CD14-positive monocyte (primary cell): ENCODE measurements at regions not wholly inside any gene's neighbourhood (a gene's known extent, or its start where the extent isn't known, plus 50 kb on each side); places are given as distances from the start of the nearest gene placed in this dataset.

Experiments used
- DNase-seq, 3 donors: peaks; one replicate each; pipeline ENCODE4 v3.0.0-alpha.2; 2011 to 2022
- H2AFZ ChIP-seq: 2 replicates; pipeline ENCODE4 v1.6.0; 2012; ENCODE audit warnings: mild to moderate bottlenecking, low read depth, low read length, inconsistent platforms; ENCODE audit not compliant: insufficient read depth, poor library complexity, severe bottlenecking
- H3K27ac ChIP-seq, 2 donors: 1 replicate in 1 of 2; 2 replicates in 1 of 2; pipeline ENCODE4 v1.5.1; 2012 to 2013; ENCODE audit warnings: low read length in 2 of 2, control low read depth in 1 of 2, inconsistent platforms in 1 of 2, low read depth in 1 of 2, mild to moderate bottlenecking in 1 of 2
- H3K27me3 ChIP-seq, 2 donors: one replicate each; pipeline versions ENCODE4 v1.6.0 to v1.6.1; 2011 to 2013; ENCODE audit warnings: low read length in 2 of 2; ENCODE audit not compliant: control insufficient read depth in 2 of 2, insufficient read depth in 2 of 2
- H3K36me3 ChIP-seq, 2 donors: replicated peaks in 1 of 2; 1 replicate in 1 of 2; 2 replicates in 1 of 2; pipeline versions ENCODE4 v1.5.1 to v1.6.1; 2012 to 2013; ENCODE audit warnings: low read length in 2 of 2, control low read depth in 1 of 2, inconsistent platforms in 1 of 2, mild to moderate bottlenecking in 1 of 2; ENCODE audit not compliant: insufficient read depth in 2 of 2, control insufficient read depth in 1 of 2
- H3K4me1 ChIP-seq, 2 donors: 1 replicate in 1 of 2; 2 replicates in 1 of 2; pipeline versions ENCODE4 v1.5.1 to v1.6.1; 2012 to 2013; ENCODE audit warnings: low read length in 2 of 2, control low read depth in 1 of 2, inconsistent platforms in 1 of 2, mild to moderate bottlenecking in 1 of 2, moderate library complexity in 1 of 2; ENCODE audit not compliant: insufficient read depth in 2 of 2, control insufficient read depth in 1 of 2
- H3K4me2 ChIP-seq: replicated peaks from 2 replicates; pipeline ENCODE3; 2012; ENCODE audit warnings: low read length, moderate library complexity, mild to moderate bottlenecking; ENCODE audit not compliant: poor library complexity, severe bottlenecking; ENCODE audit errors: extremely low read depth
- H3K4me3 ChIP-seq, 3 experiments: fragments of 200-600 bp in 1 of 3; sonication (generic) in 1 of 3; replicated peaks in 1 of 3; 1 replicate in 2 of 3; 2 replicates in 1 of 3; pipeline ENCODE4 v1.5.1; 2011 to 2013; ENCODE audit warnings: low read length in 3 of 3, mild to moderate bottlenecking in 3 of 3, control low read depth in 2 of 3, low read depth in 2 of 3, inconsistent platforms in 1 of 3, moderate library complexity in 1 of 3
- H3K79me2 ChIP-seq: 2 replicates; pipeline ENCODE4 v1.6.0; 2012; ENCODE audit warnings: mild to moderate bottlenecking, control low read depth, inconsistent platforms, low read length, moderate library complexity; ENCODE audit not compliant: insufficient read depth
- H3K9ac ChIP-seq: 2 replicates; pipeline ENCODE4 v1.6.0; 2017; ENCODE audit warnings: low read length, mild to moderate bottlenecking; ENCODE audit not compliant: insufficient read depth, poor library complexity, severe bottlenecking
- H3K9me3 ChIP-seq, 2 donors: replicated peaks in 1 of 2; 1 replicate in 1 of 2; 2 replicates in 1 of 2; pipeline versions ENCODE4 v1.5.1 to v1.6.1; 2012 to 2013; ENCODE audit warnings: low read length in 2 of 2, control low read depth in 1 of 2; ENCODE audit not compliant: control insufficient read depth in 1 of 2, insufficient read depth in 1 of 2
- H4K20me1 ChIP-seq: 2 replicates; pipeline ENCODE4 v1.6.0; 2012; ENCODE audit warnings: mild to moderate bottlenecking, low read length, control low read depth, moderate library complexity; ENCODE audit not compliant: insufficient read depth
- H3K27ac Mint-ChIP-seq, 7 donors: one replicate each; pipeline ENCODE4 v1.8.0; 2020; ENCODE audit warnings: mild to moderate bottlenecking in 7 of 7, mixed read lengths in 7 of 7, moderate library complexity in 6 of 7, inconsistent platforms in 2 of 7
- H3K27me3 Mint-ChIP-seq, 3 donors: one replicate each; pipeline ENCODE4 v1.8.0; 2021 to 2022; ENCODE audit warnings: low read depth in 3 of 3, mild to moderate bottlenecking in 3 of 3, mixed read lengths in 3 of 3, moderate library complexity in 3 of 3, inconsistent platforms in 1 of 3
- H3K36me3 Mint-ChIP-seq, 2 donors: one replicate each; pipeline ENCODE4 v1.8.0; 2020; ENCODE audit warnings: mixed read lengths in 2 of 2, inconsistent platforms in 1 of 2, mild to moderate bottlenecking in 1 of 2
- H3K4me1 Mint-ChIP-seq: one replicate; pipeline ENCODE4 v1.8.0; 2020; ENCODE audit warnings: mild to moderate bottlenecking, mixed read lengths
- H3K4me3 Mint-ChIP-seq, 2 donors: one replicate each; pipeline ENCODE4 v1.8.0; 2020; ENCODE audit warnings: mild to moderate bottlenecking in 2 of 2, mixed read lengths in 2 of 2, moderate library complexity in 1 of 2
- H3K9me3 Mint-ChIP-seq, 7 donors: one replicate each; pipeline ENCODE4 v1.8.0; 2020 to 2022; ENCODE audit warnings: mixed read lengths in 7 of 7, mild to moderate bottlenecking in 6 of 7, moderate library complexity in 6 of 7, inconsistent platforms in 2 of 7
- WGBS: methylation state at CpG from one replicate; pipeline ENCODE4 v1.1.5; 2013; ENCODE audit warnings: missing lambda C conversion rate; ENCODE audit not compliant: insufficient coverage; 5-methylcytosine and 5-hydroxymethylcytosine counted together
- intact Hi-C, 2 donors: fragments of 100-400 bp; cut with micrococcal nuclease; formaldehyde crosslinking; loops; one replicate each; pipeline versions ENCODE4 v1.15.0 to v1.15.1; 2023
- TF ChIP-seq, protein P1 (sequence below): fragments of 200-600 bp; IDR thresholded peaks from one replicate; pipeline ENCODE4 v1.8.0; 2022; ENCODE audit warnings: antibody characterized with exemption, mild to moderate bottlenecking

DNA sequence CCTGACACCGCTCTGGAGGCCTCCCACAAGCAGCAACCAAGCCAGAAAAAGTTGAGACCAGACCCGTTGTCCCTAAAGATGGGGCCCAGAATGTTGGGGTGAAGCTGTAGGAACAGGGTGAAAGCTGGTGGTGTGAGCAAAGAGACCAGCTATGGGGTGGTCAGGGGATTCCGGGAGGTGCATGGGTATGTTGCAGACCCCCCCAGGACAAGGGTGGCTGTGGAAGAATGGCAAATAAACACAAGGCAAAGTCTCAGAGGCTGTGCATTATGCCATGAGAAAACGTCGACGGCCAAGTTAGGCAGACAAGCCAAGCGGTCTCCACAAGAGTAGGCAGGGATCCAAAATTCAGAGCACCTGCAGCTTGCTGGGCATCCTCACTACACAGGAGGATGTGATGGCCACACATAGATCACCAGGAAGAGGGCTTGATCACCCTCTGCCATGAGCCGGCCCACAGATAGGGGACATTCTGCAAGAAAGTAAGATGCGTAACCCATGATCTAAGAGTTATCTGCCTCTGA, 58.8 kb upstream of the KCNA1 start:
- Histone ChIP-seq H3K4me1 (no peaks in the 10 kb centered on the region), H3K36me3 (no peaks in the 10 kb centered on the region), H3K79me2 (no peaks in the 10 kb centered on the region), H3K9me3 (no peaks in the 10 kb centered on the region), H2AFZ (no peak overlapping the region), H3K27ac (no peak overlapping the region), H4K20me1 (no peaks in the 10 kb centered on the region), H3K9ac (no peak overlapping the region), H3K4me2 (no peak overlapping the region), H3K4me3 (no peak overlapping the region), H3K27me3 (no peaks in the 10 kb centered on the region)
- intact Hi-C loops, result loop anchor here in 1 of 2 donors (10.0 kb wide), 1 partner anchor 234 kb away; no protein-coding TSS in a partner anchor
- H3K4me3 Mint-ChIP-seq, result no peak overlapping the region
- WGBS, result 97% methylated on average over 8 of the region's 9 CpGs
- H3K4me1 Mint-ChIP-seq, result no peaks in the 10 kb centered on the region
- no peaks in the 10 kb centered on the region for H3K9me3 Mint-ChIP-seq
- no peak for DNase-seq
- H3K27me3 Mint-ChIP-seq, result peaks cover 1 to 5% (median 3%) of the 10 kb centered on the region in 3 donors
- H3K36me3 Mint-ChIP-seq, result no peaks in the 10 kb centered on the region
- H3K27ac Mint-ChIP-seq, result no peak overlapping the region
- TF ChIP-seq, protein P1, sequence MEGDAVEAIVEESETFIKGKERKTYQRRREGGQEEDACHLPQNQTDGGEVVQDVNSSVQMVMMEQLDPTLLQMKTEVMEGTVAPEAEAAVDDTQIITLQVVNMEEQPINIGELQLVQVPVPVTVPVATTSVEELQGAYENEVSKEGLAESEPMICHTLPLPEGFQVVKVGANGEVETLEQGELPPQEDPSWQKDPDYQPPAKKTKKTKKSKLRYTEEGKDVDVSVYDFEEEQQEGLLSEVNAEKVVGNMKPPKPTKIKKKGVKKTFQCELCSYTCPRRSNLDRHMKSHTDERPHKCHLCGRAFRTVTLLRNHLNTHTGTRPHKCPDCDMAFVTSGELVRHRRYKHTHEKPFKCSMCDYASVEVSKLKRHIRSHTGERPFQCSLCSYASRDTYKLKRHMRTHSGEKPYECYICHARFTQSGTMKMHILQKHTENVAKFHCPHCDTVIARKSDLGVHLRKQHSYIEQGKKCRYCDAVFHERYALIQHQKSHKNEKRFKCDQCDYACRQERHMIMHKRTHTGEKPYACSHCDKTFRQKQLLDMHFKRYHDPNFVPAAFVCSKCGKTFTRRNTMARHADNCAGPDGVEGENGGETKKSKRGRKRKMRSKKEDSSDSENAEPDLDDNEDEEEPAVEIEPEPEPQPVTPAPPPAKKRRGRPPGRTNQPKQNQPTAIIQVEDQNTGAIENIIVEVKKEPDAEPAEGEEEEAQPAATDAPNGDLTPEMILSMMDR, result no peak

DNA sequence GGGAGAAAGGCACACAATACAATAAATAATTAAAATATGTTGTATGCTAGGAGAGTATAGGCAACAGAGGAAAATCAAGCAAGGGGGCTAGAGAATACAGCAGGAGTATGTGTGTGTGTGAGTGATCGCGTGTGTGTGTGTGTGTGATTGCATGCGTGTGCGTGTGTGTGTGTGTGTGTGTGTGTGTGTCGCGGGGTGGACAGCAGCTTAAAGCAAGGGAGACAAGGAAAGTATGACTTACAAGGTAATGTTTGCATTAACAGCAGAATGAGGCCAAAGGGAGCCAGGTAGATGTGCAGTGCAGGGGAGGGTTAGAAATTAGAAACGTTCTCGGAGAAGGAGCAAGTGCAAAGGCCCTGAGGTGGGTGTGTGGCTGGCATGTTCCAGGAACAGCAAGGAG, 57.4 kb upstream of the KCNA1 start:
- DNase-seq, result no peak
- TF ChIP-seq, protein P1, result no peak
- H3K4me1 Mint-ChIP-seq, result no peaks in the 10 kb centered on the region

More for the DNA sequence above, 57.4 kb upstream of the KCNA1 start:
- Histone ChIP-seq H3K4me2 (no peak overlapping the region), H3K79me2 (no peaks in the 10 kb centered on the region), H2AFZ (no peak overlapping the region), H3K9me3 (no peaks in the 10 kb centered on the region), H3K36me3 (no peaks in the 10 kb centered on the region), H3K4me3 (no peak overlapping the region), H3K27me3 (peaks cover under 1 to 2% of the 10 kb centered on the region in 2 donors), H3K4me1 (no peaks in the 10 kb centered on the region), H4K20me1 (no peaks in the 10 kb centered on the region), H3K27ac (no peak overlapping the region), H3K9ac (no peak overlapping the region)
- Mint-ChIP-seq H3K9me3 (no peaks in the 10 kb centered on the region), H3K27ac (no peak overlapping the region), H3K27me3 (peaks cover 9 to 10% (median 10%) of the 10 kb centered on the region in 3 donors), H3K4me3 (no peak overlapping the region), H3K36me3 (no peaks in the 10 kb centered on the region)
- intact Hi-C loops, result loop anchor here in 1 of 2 donors (10.0 kb wide), 1 partner anchor 232 kb away; no protein-coding TSS in a partner anchor
- WGBS, result 89% methylated on average over 8 of the region's 8 CpGs
